Effector memory CD4-positive, alpha-beta T cell (primary cell): ENCODE measurements at regions not wholly inside any gene's neighbourhood (a gene's known extent, or its start where the extent isn't known, plus 50 kb on each side); places are given as distances from the start of the nearest gene placed in this dataset.
A peak's percentile ranks its signal among the peaks of the same experiment; 100 is the strongest.

Source experiments
- DNase-seq, 3 donors: peaks; one replicate each; pipeline ENCODE4 v3.0.0-alpha.2; 2020
- H3K27ac ChIP-seq: 2 replicates; pipeline ENCODE4 v1.7.0; 2013; ENCODE audit warnings: mild to moderate bottlenecking, low read length, moderate library complexity; ENCODE audit not compliant: insufficient read depth, poor library complexity, severe bottlenecking
- H3K27me3 ChIP-seq: replicated peaks from 2 replicates; pipeline ENCODE4 v1.7.0; 2013; ENCODE audit warnings: mild to moderate bottlenecking, low read length; ENCODE audit not compliant: insufficient read depth, control insufficient read depth, poor library complexity, severe bottlenecking
- H3K36me3 ChIP-seq: 2 replicates; pipeline ENCODE4 v1.7.0; 2013; ENCODE audit warnings: mild to moderate bottlenecking, low read length, moderate library complexity; ENCODE audit not compliant: control insufficient read depth, insufficient read depth
- H3K4me1 ChIP-seq: 2 replicates; pipeline ENCODE4 v1.7.0; 2013; ENCODE audit warnings: low read length, mild to moderate bottlenecking; ENCODE audit not compliant: control insufficient read depth, insufficient read depth, poor library complexity, severe bottlenecking
- H3K4me3 ChIP-seq: 2 replicates; pipeline ENCODE4 v1.7.0; 2013; ENCODE audit warnings: low read length, low read depth, mild to moderate bottlenecking; ENCODE audit not compliant: insufficient read depth, poor library complexity, severe bottlenecking
- H3K9me3 ChIP-seq: 2 replicates; pipeline ENCODE4 v1.7.0; 2013; ENCODE audit warnings: mild to moderate bottlenecking, low read length, moderate library complexity; ENCODE audit not compliant: control insufficient read depth

DNA sequence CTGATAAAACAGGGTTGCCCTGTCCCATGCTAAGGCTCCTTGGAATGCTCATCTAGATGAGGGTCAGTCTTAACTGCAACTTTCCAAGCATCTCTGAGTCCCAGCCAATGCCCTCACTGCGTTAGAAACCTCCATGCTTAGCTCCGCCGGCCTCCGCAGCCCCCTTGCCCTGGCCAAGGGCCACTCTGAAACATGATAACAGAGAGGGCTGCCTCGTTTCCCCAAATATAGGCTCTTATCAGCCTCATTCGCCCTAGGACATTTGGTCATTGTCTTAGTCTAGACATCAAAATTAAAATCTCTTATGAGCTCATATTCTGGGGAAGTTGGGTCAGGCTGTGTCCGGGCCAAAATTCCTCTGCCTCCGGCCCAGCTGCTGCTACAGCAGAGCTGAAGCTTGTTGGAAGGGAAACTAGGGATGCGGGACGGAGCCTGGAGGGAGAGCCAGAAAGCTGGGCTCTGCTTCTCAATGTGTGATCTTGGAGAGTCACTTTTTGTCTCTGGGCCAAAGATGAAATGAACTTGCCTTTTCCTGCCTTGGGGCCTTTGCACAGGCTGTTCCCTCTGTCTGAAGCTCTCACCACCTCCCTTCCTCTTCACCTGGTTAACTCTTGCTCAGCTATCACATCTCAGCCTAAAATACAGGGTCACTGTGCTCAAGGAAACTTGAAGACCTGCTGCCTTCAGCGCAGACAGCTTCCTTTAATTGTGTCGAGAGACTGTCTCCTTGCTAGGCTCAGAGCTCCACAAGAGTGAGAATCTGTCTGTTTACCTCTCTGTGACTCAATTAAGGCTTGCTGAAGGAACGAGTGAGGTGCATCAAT lies 191.3 kb downstream of the RGS3 start:
- Histone ChIP-seq H3K4me1 (no peaks in the 10 kb centered on the region), H3K9me3 (no peaks in the 10 kb centered on the region), H3K4me3 (no peak overlapping the region), H3K36me3 (no peaks in the 10 kb centered on the region), H3K27me3 (no peaks in the 10 kb centered on the region), H3K27ac (no peak overlapping the region)
- DNase-seq = no peak

GRCh38 chr9:113656771-113657670 lies 193.5 kb downstream of the RGS3 start:
- no peaks in the 10 kb centered on the region for H3K4me1 ChIP-seq
- H3K27me3 ChIP-seq = no peaks in the 10 kb centered on the region
- no peaks in the 10 kb centered on the region for H3K9me3 ChIP-seq
- H3K4me3 ChIP-seq = no peak overlapping the region
- no peaks in the 10 kb centered on the region for H3K36me3 ChIP-seq
- H3K27ac ChIP-seq = no peak overlapping the region
- no peak for DNase-seq

GRCh38 chr9:113657765-113658544 lies 194.4 kb downstream of the RGS3 start:
- Histone ChIP-seq H3K27ac (no peak overlapping the region), H3K9me3 (no peaks in the 10 kb centered on the region), H3K4me1 (no peaks in the 10 kb centered on the region), H3K27me3 (no peaks in the 10 kb centered on the region), H3K4me3 (no peak overlapping the region), H3K36me3 (no peaks in the 10 kb centered on the region)
- peak; percentile 47 to 67 (median 56) for DNase-seq

DNA sequence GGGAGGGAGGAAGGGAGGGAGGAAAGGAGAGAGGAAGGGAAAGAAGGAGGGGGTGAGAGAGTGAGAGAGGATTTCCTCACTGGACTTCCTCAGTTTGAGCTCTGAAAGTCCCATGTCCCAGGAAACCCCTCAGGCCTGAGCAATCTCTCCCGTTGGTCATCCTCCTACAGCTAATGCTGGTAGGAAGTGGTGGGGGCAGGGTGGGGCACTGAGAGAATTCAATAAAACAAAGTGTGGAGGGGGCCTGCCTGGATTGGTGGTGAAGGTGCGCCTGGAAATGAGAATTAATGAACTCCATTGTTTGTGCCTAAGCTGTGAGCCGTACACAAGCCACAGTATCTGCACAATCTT lies 195.0 kb downstream of the RGS3 start:
- Histone ChIP-seq H3K27me3 (no peaks in the 10 kb centered on the region), H3K27ac (no peak overlapping the region), H3K36me3 (no peaks in the 10 kb centered on the region), H3K4me1 (no peaks in the 10 kb centered on the region), H3K4me3 (no peak overlapping the region), H3K9me3 (no peaks in the 10 kb centered on the region)
- DNase-seq = no peak

DNA sequence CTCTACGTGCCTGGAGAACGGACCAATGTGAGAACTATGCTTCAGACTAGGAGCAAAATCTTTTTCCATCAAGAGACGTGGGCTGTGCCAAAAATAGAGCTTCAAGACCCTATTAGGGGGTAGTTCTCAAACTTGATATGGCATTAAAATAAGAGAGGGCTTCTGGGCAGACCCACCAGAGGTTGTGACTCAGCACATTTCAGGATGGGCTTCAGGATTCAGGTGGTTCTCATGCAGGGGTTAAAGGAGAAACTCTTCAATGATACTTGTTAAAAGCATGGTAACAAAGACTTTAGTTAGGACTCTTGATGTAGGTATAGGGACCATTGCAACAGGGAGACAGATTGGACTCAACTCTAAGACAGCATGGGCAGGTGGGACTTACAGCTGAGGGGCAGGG lies 195.5 kb downstream of the RGS3 start:
- no peaks in the 10 kb centered on the region for H3K27me3 ChIP-seq
- no peak overlapping the region for H3K27ac ChIP-seq
- H3K4me3 ChIP-seq = no peak overlapping the region
- H3K9me3 ChIP-seq = no peaks in the 10 kb centered on the region
- H3K36me3 ChIP-seq = no peaks in the 10 kb centered on the region
- no peaks in the 10 kb centered on the region for H3K4me1 ChIP-seq
- DNase-seq = no peak

GRCh38 chr9:113659740-113660139 lies 196.2 kb downstream of the RGS3 start:
- no peak for DNase-seq
- H3K27ac ChIP-seq = no peak overlapping the region
- H3K9me3 ChIP-seq = no peaks in the 10 kb centered on the region
- no peaks in the 10 kb centered on the region for H3K27me3 ChIP-seq
- H3K4me3 ChIP-seq = no peak overlapping the region
- no peaks in the 10 kb centered on the region for H3K4me1 ChIP-seq
- no peaks in the 10 kb centered on the region for H3K36me3 ChIP-seq

- DNase-seq = no peak
- Histone ChIP-seq H3K4me3 (no peak overlapping the region), H3K9me3 (no peaks in the 10 kb centered on the region)
Observed at GRCh38 chr9:113660196-113660595, 196.7 kb downstream of the RGS3 start.

GRCh38 chr9:113661074-113661473 lies 197.5 kb downstream of the RGS3 start:
- H3K27me3 ChIP-seq = no peaks in the 10 kb centered on the region
- H3K36me3 ChIP-seq = no peaks in the 10 kb centered on the region
- H3K4me1 ChIP-seq = no peaks in the 10 kb centered on the region
- no peak overlapping the region for H3K4me3 ChIP-seq
- no peak overlapping the region for H3K27ac ChIP-seq
- no peak for DNase-seq
- H3K9me3 ChIP-seq = no peaks in the 10 kb centered on the region

More at GRCh38 chr9:113660196-113660595, 196.7 kb downstream of the RGS3 start:
- H3K36me3 ChIP-seq = no peaks in the 10 kb centered on the region
- no peaks in the 10 kb centered on the region for H3K27me3 ChIP-seq
- no peak overlapping the region for H3K27ac ChIP-seq
- no peaks in the 10 kb centered on the region for H3K4me1 ChIP-seq

DNA sequence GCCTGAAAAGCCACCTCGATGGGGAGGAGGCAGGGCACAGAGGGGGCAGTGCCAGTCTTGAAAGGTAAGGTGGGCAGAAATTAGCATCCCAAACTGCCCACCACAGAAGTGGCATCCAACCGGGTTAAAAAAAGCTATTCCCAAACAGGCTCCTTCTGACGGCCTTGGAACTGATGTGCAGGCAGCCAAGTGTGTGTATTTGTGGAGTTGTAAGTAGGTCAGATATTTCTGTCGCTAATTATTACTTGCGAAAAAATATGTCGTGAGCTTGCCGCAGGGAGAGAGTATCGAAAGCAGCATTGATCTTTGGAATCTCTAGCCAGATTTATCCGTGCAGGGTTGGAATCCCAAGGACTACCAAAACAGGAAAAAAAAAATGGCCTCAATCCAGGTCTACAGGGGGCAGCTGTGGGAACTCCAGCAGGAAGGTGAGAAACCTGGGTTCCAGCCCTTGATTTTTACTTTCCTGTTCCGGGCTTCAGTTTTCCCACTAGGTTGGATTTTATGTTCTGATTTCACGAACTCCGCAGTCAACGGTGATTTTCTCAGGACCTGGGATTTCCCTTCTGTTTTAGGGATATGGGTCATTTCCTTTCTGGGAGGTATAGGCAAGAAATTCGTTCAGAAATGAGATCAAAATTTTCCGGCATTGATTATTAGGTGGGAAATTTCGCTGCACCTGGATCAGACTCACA lies 200.8 kb downstream of the RGS3 start:
- DNase-seq = no peak
- H3K4me3 ChIP-seq = no peak overlapping the region
- H3K27ac ChIP-seq = no peak overlapping the region
- H3K9me3 ChIP-seq = no peaks in the 10 kb centered on the region
- H3K36me3 ChIP-seq = no peaks in the 10 kb centered on the region
- H3K4me1 ChIP-seq = no peaks in the 10 kb centered on the region
- H3K27me3 ChIP-seq = no peaks in the 10 kb centered on the region
